H1 (cell line): ENCODE measurements at regions not wholly inside any gene's neighbourhood (a gene's known extent, or its start where the extent isn't known, plus 50 kb on each side); places are given as distances from the start of the nearest gene placed in this dataset.

Experiments
- CTCF ChIA-PET: fragments of 300-600 bp; sonication (Branson Sonifier 250); formaldehyde crosslinking; loops from one replicate; lab custom pipeline; 2021; ENCODE audit not compliant: partially characterized antibody; lab: Charles Lee
- POLR2A ChIA-PET: fragments of 300-600 bp; sonication (Branson Sonifier 250); formaldehyde crosslinking; loops from one replicate; lab custom pipeline; 2021; ENCODE audit warnings: inconsistent platforms; ENCODE audit not compliant: partially characterized antibody; lab: Charles Lee
- DNase-seq, 2 experiments: peaks; one replicate each; pipeline versions ENCODE4 v3.0.0 to v3.0.0-alpha.2; 2010 to 2022; ENCODE audit warnings: low spot score in 2 of 2, low read depth in 1 of 2, mixed read lengths in 1 of 2
- FAIRE-seq: peaks from 2 replicates; lab custom pipeline; 2011; peaks lifted over from hg19 to GRCh38; lab: Jason Lieb, UNC
- H2AFZ ChIP-seq: 2 replicates; pipeline ENCODE4 v1.8.1; 2012; ENCODE audit warnings: low read length, inconsistent platforms
- H2AK5ac ChIP-seq: 2 replicates; pipeline ENCODE4 v1.6.1; 2013; ENCODE audit warnings: low read depth, low read length
- H2BK120ac ChIP-seq: replicated peaks from 2 replicates; pipeline ENCODE3; 2013; ENCODE audit warnings: low read depth, low read length, inconsistent platforms
- H2BK12ac ChIP-seq: 2 replicates; pipeline ENCODE4 v1.6.1; 2013; ENCODE audit warnings: low read depth, low read length
- H2BK15ac ChIP-seq: 2 replicates; pipeline ENCODE4 v1.6.1; 2013; ENCODE audit warnings: low read length
- H2BK20ac ChIP-seq: 2 replicates; pipeline ENCODE4 v1.6.1; 2013; ENCODE audit warnings: low read length
- H2BK5ac ChIP-seq: 2 replicates; pipeline ENCODE4 v1.6.1; 2013; ENCODE audit warnings: low read depth, low read length
- H3K14ac ChIP-seq: 2 replicates; pipeline ENCODE4 v1.6.1; 2013; ENCODE audit warnings: inconsistent platforms; ENCODE audit not compliant: insufficient read length
- H3K18ac ChIP-seq: 2 replicates; pipeline ENCODE4 v1.6.1; 2013; ENCODE audit warnings: low read length; ENCODE audit errors: extremely low read depth
- H3K23ac ChIP-seq: 2 replicates; pipeline ENCODE4 v1.6.1; 2013; ENCODE audit warnings: inconsistent platforms; ENCODE audit not compliant: insufficient read length
- H3K23me2 ChIP-seq: 2 replicates; pipeline ENCODE4 v1.6.1; 2013; ENCODE audit warnings: low read depth, low read length
- H3K27ac ChIP-seq: 2 replicates; pipeline ENCODE4 v1.6.1; 2011; ENCODE audit warnings: low read depth, low read length, inconsistent platforms
- H3K27me3 ChIP-seq, 4 experiments: replicated peaks in 1 of 4; 1 replicate in 1 of 4; 2 replicates in 3 of 4; pipeline versions ENCODE4 v1.6.1 to v1.8.1; 2011 to 2013; ENCODE audit warnings: low read length in 3 of 4, mild to moderate bottlenecking in 3 of 4, inconsistent platforms in 2 of 4, mixed read lengths in 2 of 4, moderate library complexity in 1 of 4; ENCODE audit not compliant: control insufficient read depth in 3 of 4, insufficient read depth in 3 of 4; ENCODE audit errors: extremely low read depth in 1 of 4
- H3K36me3 ChIP-seq, 4 experiments: 2 replicates each; pipeline versions ENCODE4 v1.6.1 to v1.8.1; 2011 to 2013; ENCODE audit warnings: mild to moderate bottlenecking in 4 of 4, low read length in 3 of 4, moderate library complexity in 2 of 4, control low read depth in 1 of 4, inconsistent platforms in 1 of 4; ENCODE audit not compliant: insufficient read depth in 4 of 4, control insufficient read depth in 2 of 4
- H3K4ac ChIP-seq: replicated peaks from 2 replicates; pipeline ENCODE3; 2013; ENCODE audit warnings: low read length, low read depth, mixed read lengths, inconsistent platforms; ENCODE audit not compliant: insufficient read length
- H3K4me1 ChIP-seq, 4 experiments: replicated peaks in 1 of 4; 1 replicate in 1 of 4; 2 replicates in 3 of 4; pipeline versions ENCODE4 v1.6.1 to v1.8.1; 2011 to 2013; ENCODE audit warnings: low read length in 3 of 4, inconsistent platforms in 2 of 4, mixed read lengths in 1 of 4; ENCODE audit not compliant: insufficient read depth in 4 of 4, control insufficient read depth in 3 of 4
- H3K4me2 ChIP-seq, 2 experiments: 2 replicates each; pipeline versions ENCODE4 v1.6.1 to v1.8.1; 2011 to 2013; ENCODE audit warnings: low read depth in 2 of 2, low read length in 2 of 2, control low read depth in 1 of 2, inconsistent platforms in 1 of 2, mild to moderate bottlenecking in 1 of 2; ENCODE audit not compliant: insufficient read depth in 1 of 2
- H3K4me3 ChIP-seq, 4 experiments: fragments of 200-600, 300-600 bp in 1 of 4; sonication (generic), shearing (Covaris generic), sonication (Bioruptor Twin) in 1 of 4; 2 replicates each; pipeline versions ENCODE4 v1.5.1 to v1.8.1; 2011 to 2016; ENCODE audit warnings: low read length in 4 of 4, low read depth in 3 of 4, control low read depth in 2 of 4, inconsistent platforms in 2 of 4, mild to moderate bottlenecking in 2 of 4, mixed read lengths in 1 of 4, moderate library complexity in 1 of 4; ENCODE audit not compliant: insufficient read depth in 2 of 4; ENCODE audit errors: extremely low read depth in 1 of 4
- H3K56ac ChIP-seq: replicated peaks from 2 replicates; pipeline ENCODE3; 2013; ENCODE audit warnings: low read depth, mild to moderate bottlenecking, mixed read lengths, low read length, inconsistent platforms; ENCODE audit not compliant: insufficient read length
- H3K79me1 ChIP-seq: 2 replicates; pipeline ENCODE4 v1.6.1; 2013; ENCODE audit warnings: low read depth, low read length, control low read depth
- H3K79me2 ChIP-seq, 2 experiments: 2 replicates each; pipeline versions ENCODE4 v1.6.1 to v1.8.1; 2012 to 2013; ENCODE audit warnings: low read length in 2 of 2, mild to moderate bottlenecking in 2 of 2, inconsistent platforms in 1 of 2; ENCODE audit not compliant: insufficient read depth in 2 of 2, control insufficient read depth in 1 of 2
- H3K9ac ChIP-seq, 4 experiments: replicated peaks in 1 of 4; 1 replicate in 1 of 4; 2 replicates in 3 of 4; pipeline versions ENCODE4 v1.6.1 to v1.8.1; 2011 to 2013; ENCODE audit warnings: low read depth in 3 of 4, low read length in 3 of 4, control low read depth in 2 of 4, mild to moderate bottlenecking in 2 of 4, moderate library complexity in 2 of 4, inconsistent platforms in 1 of 4; ENCODE audit errors: extremely low read depth in 1 of 4
- H3K9me3 ChIP-seq, 2 experiments: 2 replicates each; pipeline versions ENCODE4 v1.6.1 to v1.8.1; 2012 to 2013; ENCODE audit warnings: mild to moderate bottlenecking in 2 of 2, moderate library complexity in 2 of 2, control low read depth in 1 of 2, inconsistent platforms in 1 of 2, low read depth in 1 of 2, low read length in 1 of 2, mixed read lengths in 1 of 2; ENCODE audit not compliant: insufficient read depth in 2 of 2
- H4K20me1 ChIP-seq, 2 experiments: replicated peaks in 1 of 2; 2 replicates each; pipeline versions ENCODE3 to v1.8.1; 2011 to 2013; ENCODE audit warnings: inconsistent platforms in 2 of 2, low read length in 2 of 2, mild to moderate bottlenecking in 1 of 2; ENCODE audit not compliant: insufficient read depth in 2 of 2, control insufficient read depth in 1 of 2
- H4K5ac ChIP-seq: 2 replicates; pipeline ENCODE4 v1.6.1; 2013; ENCODE audit warnings: low read length, low read depth, mixed read lengths, inconsistent platforms; ENCODE audit not compliant: insufficient read length
- H4K8ac ChIP-seq: 2 replicates; pipeline ENCODE4 v1.8.0; 2013; ENCODE audit warnings: mild to moderate bottlenecking, moderate library complexity, low read length, inconsistent platforms; ENCODE audit not compliant: insufficient read depth; ENCODE audit errors: extremely low read depth
- H4K91ac ChIP-seq: replicated peaks from 2 replicates; pipeline ENCODE3; 2013; ENCODE audit warnings: low read length, mixed read lengths, inconsistent platforms; ENCODE audit not compliant: insufficient read length
- CBX5 ChIP-seq: fragments of 300-800, 300-1000 bp; sonication (generic); IDR thresholded peaks from 2 replicates; pipeline ENCODE4 v1.7.1; 2016; ENCODE audit warnings: antibody characterized with exemption, low read length, low read depth
- EP300 ChIP-seq, 2 experiments: IDR thresholded peaks; 1 replicate in 1 of 2; 2 replicates in 1 of 2; pipeline ENCODE4 v1.6.1; 2011 to 2012; ENCODE audit warnings: low read depth in 2 of 2, low read length in 2 of 2, mild to moderate bottlenecking in 2 of 2, borderline replicate concordance in 1 of 2, inconsistent platforms in 1 of 2, moderate library complexity in 1 of 2
- JUN ChIP-seq: IDR thresholded peaks from 2 replicates; pipeline ENCODE4 v1.6.1; 2011; ENCODE audit warnings: low read depth, mild to moderate bottlenecking, improper control_type of control experiment, low read length
- JUND ChIP-seq: IDR thresholded peaks from 2 replicates; pipeline ENCODE4 v1.6.1; 2011; ENCODE audit warnings: mild to moderate bottlenecking, improper control_type of control experiment, low read length
- NRF1 ChIP-seq: IDR thresholded peaks from 2 replicates; pipeline ENCODE4 v1.6.1; 2011; ENCODE audit warnings: mild to moderate bottlenecking, low read depth, low read length, improper control_type of control experiment
- POU5F1 ChIP-seq: IDR thresholded peaks from 2 replicates; pipeline ENCODE4 v1.6.1; 2011; ENCODE audit warnings: low read depth, mild to moderate bottlenecking, low read length, moderate library complexity
- RAD21 ChIP-seq, 2 experiments: IDR thresholded peaks in 1 of 2; conservative IDR thresholded peaks in 1 of 2; 2 replicates each; pipeline ENCODE4 v1.6.1; 2011; ENCODE audit warnings: low read depth in 2 of 2, low read length in 2 of 2, improper control_type of control experiment in 1 of 2, inconsistent platforms in 1 of 2, mild to moderate bottlenecking in 1 of 2, moderate library complexity in 1 of 2
- SIN3A ChIP-seq, 2 experiments: IDR thresholded peaks in 1 of 2; conservative IDR thresholded peaks in 1 of 2; 2 replicates each; pipeline ENCODE4 v1.6.1; 2011 to 2012; ENCODE audit warnings: low read length in 2 of 2, improper control_type of control experiment in 1 of 2, low read depth in 1 of 2, mild to moderate bottlenecking in 1 of 2
- SRF ChIP-seq: IDR thresholded peaks from 2 replicates; pipeline ENCODE4 v1.6.1; 2011; ENCODE audit warnings: mild to moderate bottlenecking, low read depth, low read length, moderate library complexity
- TAF7 ChIP-seq: optimal IDR thresholded peaks from 2 replicates; pipeline ENCODE3; 2011; ENCODE audit warnings: low read depth, mild to moderate bottlenecking, inconsistent platforms, low read length, moderate library complexity, borderline replicate concordance
- TEAD4 ChIP-seq: IDR thresholded peaks from 2 replicates; pipeline ENCODE4 v1.6.1; 2012; ENCODE audit warnings: low read depth, low read length, inconsistent platforms, mixed read lengths
- WGBS, 2 experiments: shearing (Covaris generic) in 1 of 2; methylation state at CpG; one replicate each; pipeline versions ENCODE4 v1.1.6 to v1.1.7; 2013 to 2015; ENCODE audit warnings: low lambda C conversion rate in 2 of 2, mixed read lengths in 2 of 2, inconsistent platforms in 1 of 2, low coverage in 1 of 2, missing lambda C conversion rate in 1 of 2; ENCODE audit not compliant: insufficient replicate concordance in 2 of 2, insufficient coverage in 1 of 2, insufficient read length in 1 of 2; ENCODE audit errors: extremely low coverage in 1 of 2, missing lambda C conversion rate in 1 of 2; 5-methylcytosine and 5-hydroxymethylcytosine counted together
- TF ChIP-seq, protein P1 (sequence below), 3 experiments: IDR thresholded peaks; 1 replicate in 2 of 3; 2 replicates in 1 of 3; pipeline versions ENCODE4 v1.5.1 to v1.6.1; 2011; ENCODE audit warnings: low read length in 3 of 3, mild to moderate bottlenecking in 3 of 3, inconsistent platforms in 2 of 3, low read depth in 1 of 3, moderate library complexity in 1 of 3; ENCODE audit not compliant: insufficient read depth in 1 of 3; ENCODE audit errors: control extremely low read depth in 1 of 3

DNA sequence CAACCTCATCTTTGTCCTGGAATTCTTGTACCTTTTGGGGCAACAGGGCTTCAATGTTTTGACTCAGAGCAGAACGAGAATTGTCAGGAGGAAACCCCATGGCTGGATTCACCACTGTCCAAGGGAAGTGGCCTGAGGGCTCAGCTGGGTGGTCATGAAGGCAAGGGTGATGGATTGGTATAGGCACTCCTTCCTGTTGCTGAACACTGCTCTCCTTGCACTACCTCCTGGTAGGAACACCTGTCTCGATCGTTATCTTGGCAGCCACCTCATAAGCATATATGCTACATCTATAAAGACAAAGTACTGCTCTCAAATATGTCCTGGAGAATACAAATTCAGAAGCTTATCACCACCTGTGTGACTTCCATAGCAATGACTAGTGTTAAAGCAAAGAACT lies 79.8 kb downstream of the CCNG2 start:
- Histone ChIP-seq H2AK5ac (no peak overlapping the region), H3K9me3 (no peaks in the 10 kb centered on the region), H4K5ac (no peak overlapping the region), H3K23me2 (no peaks in the 10 kb centered on the region), H3K56ac (no peak overlapping the region), H3K79me1 (no peaks in the 10 kb centered on the region), H3K4me2 (no peak overlapping the region), H3K4me1 (no peaks in the 10 kb centered on the region), H3K23ac (no peak overlapping the region), H3K9ac (no peak overlapping the region), H4K91ac (no peak overlapping the region), H3K27ac (no peak overlapping the region), H3K4me3 (no peak overlapping the region), H3K4ac (no peak overlapping the region), H2BK120ac (no peak overlapping the region), H3K36me3 (no peaks in the 10 kb centered on the region), H2BK15ac (peak overlapping the region; percentile 14; the same call in 1 of the 2 replicates), H3K27me3 (no peaks in the 10 kb centered on the region), H3K79me2 (no peaks in the 10 kb centered on the region), H2BK12ac (no peak overlapping the region), H2AFZ (no peak overlapping the region), H4K8ac (no peak overlapping the region), H3K18ac (no peak overlapping the region), H2BK20ac (no peak overlapping the region), H2BK5ac (no peak overlapping the region), H3K14ac (no peak overlapping the region), H4K20me1 (no peaks in the 10 kb centered on the region)
- DNase-seq, result no peak
- ChIA-PET POLR2A (no interaction called here), CTCF (interaction anchor here (0.9 to 17.2 kb wide), 7 partner anchors 9 to 126 kb away, joined by 3 to 266 read pairs (median 4); no protein-coding TSS in a partner anchor)
- no peak for FAIRE-seq
- WGBS, 2 experiments, result 96% methylated on average over 3 of the region's 3 CpGs; no CpG with 5 or more reads in 1 of the 2 experiments
- no peak for TF ChIP-seq POU5F1
- no peak for TF ChIP-seq JUND
- TF ChIP-seq TAF7, result no peak
- TF ChIP-seq SRF, result no peak
- no peak for TF ChIP-seq TEAD4
- TF ChIP-seq, protein P1, sequence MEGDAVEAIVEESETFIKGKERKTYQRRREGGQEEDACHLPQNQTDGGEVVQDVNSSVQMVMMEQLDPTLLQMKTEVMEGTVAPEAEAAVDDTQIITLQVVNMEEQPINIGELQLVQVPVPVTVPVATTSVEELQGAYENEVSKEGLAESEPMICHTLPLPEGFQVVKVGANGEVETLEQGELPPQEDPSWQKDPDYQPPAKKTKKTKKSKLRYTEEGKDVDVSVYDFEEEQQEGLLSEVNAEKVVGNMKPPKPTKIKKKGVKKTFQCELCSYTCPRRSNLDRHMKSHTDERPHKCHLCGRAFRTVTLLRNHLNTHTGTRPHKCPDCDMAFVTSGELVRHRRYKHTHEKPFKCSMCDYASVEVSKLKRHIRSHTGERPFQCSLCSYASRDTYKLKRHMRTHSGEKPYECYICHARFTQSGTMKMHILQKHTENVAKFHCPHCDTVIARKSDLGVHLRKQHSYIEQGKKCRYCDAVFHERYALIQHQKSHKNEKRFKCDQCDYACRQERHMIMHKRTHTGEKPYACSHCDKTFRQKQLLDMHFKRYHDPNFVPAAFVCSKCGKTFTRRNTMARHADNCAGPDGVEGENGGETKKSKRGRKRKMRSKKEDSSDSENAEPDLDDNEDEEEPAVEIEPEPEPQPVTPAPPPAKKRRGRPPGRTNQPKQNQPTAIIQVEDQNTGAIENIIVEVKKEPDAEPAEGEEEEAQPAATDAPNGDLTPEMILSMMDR (IDR thresholded peaks at IDR 0.05; ENCODE audit: control extremely low read depth in 1 of 3, insufficient read depth in 1 of 3, low read depth in 1 of 3, low read length in 3 of 3), result no peak
- no peak for TF ChIP-seq EP300 (IDR thresholded peaks at IDR 0.05; ENCODE audit: borderline replicate concordance in 1 of 2, low read depth in 2 of 2, low read length in 2 of 2)
- no peak for TF ChIP-seq NRF1
- TF ChIP-seq SIN3A (conservative IDR thresholded peaks at IDR 0.05 in 1 of 2, IDR thresholded peaks at IDR 0.05 in 1 of 2; ENCODE audit: low read depth in 1 of 2, low read length in 2 of 2), result no peak
- no peak for TF ChIP-seq JUN
- TF ChIP-seq RAD21 (IDR thresholded peaks at IDR 0.05 in 1 of 2, conservative IDR thresholded peaks at IDR 0.05 in 1 of 2; ENCODE audit: low read depth in 2 of 2, low read length in 2 of 2), result no peak
- TF ChIP-seq CBX5, result no peak
